GM10266 (cell line): ENCODE measurements at regions not wholly inside any gene's neighbourhood (a gene's known extent, or its start where the extent isn't known, plus 50 kb on each side); places are given as distances from the start of the nearest gene placed in this dataset.

Source experiments
- DNase-seq: peaks from one replicate; pipeline ENCODE4 v3.0.0; 2012; ENCODE audit errors: extremely low spot score
- CTCF ChIP-seq: IDR thresholded peaks from 2 replicates; pipeline ENCODE4 v1.5.1; 2012; ENCODE audit warnings: mild to moderate bottlenecking, low read depth; ENCODE audit not compliant: control insufficient read depth, insufficient read depth; ENCODE audit errors: missing control alignments

- TF ChIP-seq CTCF: no peak
- DNase-seq: no peak
These were observed 442.1 kb downstream of the TLE4 start for GRCh38 chr9:80013891-80014290.

GRCh38 chr9:80012557-80013330 is 441.0 kb downstream of the TLE4 start:
- no peak for DNase-seq
- TF ChIP-seq CTCF: no peak

GRCh38 chr9:80009204-80009603 is 437.4 kb downstream of the TLE4 start:
- no peak for DNase-seq
- TF ChIP-seq CTCF: no peak

- no peak for DNase-seq
- TF ChIP-seq CTCF: no peak
These were observed 432.9 kb downstream of the TLE4 start for GRCh38 chr9:80004714-80005113.

- TF ChIP-seq CTCF: no peak
- no peak for DNase-seq
These were observed 418.8 kb downstream of the TLE4 start for GRCh38 chr9:79990536-79990935.

- no peak for DNase-seq
- no peak for TF ChIP-seq CTCF
These were observed 417.3 kb downstream of the TLE4 start for GRCh38 chr9:79989079-79989478.

GRCh38 chr9:79988126-79988525 is 416.4 kb downstream of the TLE4 start:
- no peak for TF ChIP-seq CTCF
- no peak for DNase-seq
